HG02973 (cell line): ENCODE measurements at regions not wholly inside any gene's neighbourhood (a gene's known extent, or its start where the extent isn't known, plus 50 kb on each side); places are given as distances from the start of the nearest gene placed in this dataset.

Experiments used
- ATAC-seq: cut with Tn5 transposase; IDR thresholded peaks from one replicate; pipeline ENCODE4 v1.9.1; 2021; ENCODE audit warnings: moderate library complexity; ENCODE audit not compliant: unreplicated experiment

DNA sequence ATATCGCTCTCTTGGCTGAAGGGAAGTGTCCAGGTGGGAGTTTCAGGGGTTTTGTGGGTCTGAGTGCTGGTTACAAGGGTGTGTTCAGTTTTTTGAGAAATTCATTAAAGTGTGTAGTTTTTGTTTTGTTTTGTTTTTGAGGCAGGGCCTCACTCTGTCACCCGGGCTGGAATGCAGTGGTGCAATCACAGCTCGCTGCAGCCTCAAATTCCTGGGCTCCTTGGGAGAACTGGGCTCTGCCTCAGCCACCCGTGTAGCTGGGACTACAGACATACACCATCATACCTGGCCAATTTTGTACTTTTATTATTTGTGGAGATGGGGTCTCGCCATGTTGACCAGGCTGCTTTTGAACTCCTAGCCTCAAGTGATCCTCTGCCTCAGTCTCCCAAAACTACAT, 51.2 kb upstream of the RALGAPA2 start:
- ATAC-seq = no peak
